H9 (cell line): ENCODE measurements at regions not wholly inside any gene's neighbourhood (a gene's known extent, or its start where the extent isn't known, plus 50 kb on each side); places are given as distances from the start of the nearest gene placed in this dataset.

Source experiments
- DNase-seq: peaks from one replicate; pipeline ENCODE4 v3.0.0-alpha.2; 2017
- H2AFZ ChIP-seq: one replicate; pipeline ENCODE4 v1.6.1; 2013; ENCODE audit warnings: mild to moderate bottlenecking, low read length, control low read depth, moderate library complexity
- H2AK5ac ChIP-seq: 2 replicates; pipeline ENCODE4 v1.6.1; 2013; ENCODE audit warnings: low read length, control low read depth, mixed read lengths; ENCODE audit not compliant: insufficient read length
- H2BK120ac ChIP-seq: one replicate; pipeline ENCODE4 v1.6.1; 2013; ENCODE audit warnings: low read depth, mild to moderate bottlenecking, low read length, control low read depth, inconsistent platforms; ENCODE audit not compliant: poor library complexity, severe bottlenecking
- H2BK12ac ChIP-seq: 2 replicates; pipeline ENCODE4 v1.6.1; 2013; ENCODE audit warnings: low read length, control low read depth, mixed read lengths, low read depth; ENCODE audit not compliant: insufficient read length
- H2BK15ac ChIP-seq: 2 replicates; pipeline ENCODE4 v1.6.1; 2013; ENCODE audit warnings: low read depth, low read length, control low read depth
- H2BK20ac ChIP-seq: one replicate; pipeline ENCODE4 v1.6.1; 2013; ENCODE audit warnings: low read depth, mild to moderate bottlenecking, low read length, control low read depth, inconsistent platforms; ENCODE audit not compliant: poor library complexity, severe bottlenecking
- H2BK5ac ChIP-seq: 2 replicates; pipeline ENCODE4 v1.6.1; 2013; ENCODE audit warnings: low read length, control low read depth, mixed read lengths; ENCODE audit not compliant: insufficient read length
- H3K14ac ChIP-seq: 2 replicates; pipeline ENCODE4 v1.6.1; 2013; ENCODE audit warnings: low read length, control low read depth; ENCODE audit not compliant: insufficient read depth
- H3K18ac ChIP-seq: 2 replicates; pipeline ENCODE4 v1.6.1; 2013; ENCODE audit warnings: low read depth, mild to moderate bottlenecking, mixed read lengths, low read length, control low read depth; ENCODE audit not compliant: insufficient read length
- H3K23ac ChIP-seq: 2 replicates; pipeline ENCODE4 v1.6.1; 2013; ENCODE audit warnings: low read length, control low read depth, mixed read lengths, low read depth; ENCODE audit not compliant: insufficient read length
- H3K23me2 ChIP-seq: 2 replicates; pipeline ENCODE4 v1.6.1; 2013; ENCODE audit warnings: low read depth, mild to moderate bottlenecking, mixed read lengths, low read length, control low read depth; ENCODE audit not compliant: insufficient read length, poor library complexity, severe bottlenecking
- H3K27ac ChIP-seq: 2 replicates; pipeline ENCODE4 v1.5.1; 2013; ENCODE audit warnings: low read length, control low read depth, mixed read lengths, low read depth; ENCODE audit not compliant: insufficient read length
- H3K27me3 ChIP-seq: 2 replicates; pipeline ENCODE4 v1.6.1; 2013; ENCODE audit warnings: low read length, control low read depth, inconsistent platforms; ENCODE audit not compliant: insufficient read depth
- H3K4ac ChIP-seq: 2 replicates; pipeline ENCODE4 v1.6.1; 2013; ENCODE audit warnings: low read depth, mild to moderate bottlenecking, control low read depth, inconsistent platforms, low read length, moderate library complexity
- H3K4me1 ChIP-seq: 2 replicates; pipeline ENCODE4 v1.6.1; 2013; ENCODE audit warnings: low read length, control low read depth, inconsistent platforms; ENCODE audit not compliant: insufficient read depth
- H3K4me2 ChIP-seq: 2 replicates; pipeline ENCODE4 v1.6.1; 2013; ENCODE audit warnings: low read length, control low read depth, mixed read lengths; ENCODE audit not compliant: insufficient read length, insufficient read depth
- H3K56ac ChIP-seq: 2 replicates; pipeline ENCODE4 v1.6.1; 2013; ENCODE audit warnings: low read depth, mild to moderate bottlenecking, mixed read lengths, low read length, control low read depth; ENCODE audit not compliant: insufficient read length
- H3K79me1 ChIP-seq: 2 replicates; pipeline ENCODE4 v1.6.1; 2013; ENCODE audit warnings: low read depth, mild to moderate bottlenecking, moderate library complexity, low read length, control low read depth, inconsistent platforms; ENCODE audit not compliant: insufficient read depth, poor library complexity, severe bottlenecking
- H3K79me2 ChIP-seq: 2 replicates; pipeline ENCODE4 v1.6.1; 2013; ENCODE audit warnings: low read length, control low read depth, inconsistent platforms; ENCODE audit not compliant: insufficient read depth
- H3K9ac ChIP-seq: 2 replicates; pipeline ENCODE4 v1.6.1; 2013; ENCODE audit warnings: low read length, control low read depth, mixed read lengths; ENCODE audit not compliant: insufficient read length; ENCODE audit errors: extremely low read depth
- H3K9me3 ChIP-seq: one replicate; pipeline ENCODE4 v1.6.1; 2013; ENCODE audit warnings: low read depth, low read length, inconsistent platforms; ENCODE audit not compliant: control insufficient read depth
- H3T11ph ChIP-seq: one replicate; pipeline ENCODE4 v1.6.1; 2013; ENCODE audit warnings: mild to moderate bottlenecking, low read length, control low read depth, inconsistent platforms
- H4K20me1 ChIP-seq: one replicate; pipeline ENCODE4 v1.6.1; 2013; ENCODE audit not compliant: control insufficient read depth, insufficient read length, insufficient read depth
- H4K5ac ChIP-seq: 2 replicates; pipeline ENCODE4 v1.6.1; 2013; ENCODE audit warnings: low read depth, mild to moderate bottlenecking, mixed read lengths, low read length, control low read depth; ENCODE audit not compliant: insufficient read length
- H4K8ac ChIP-seq: replicated peaks from 2 replicates; pipeline ENCODE4 v1.6.1; 2013; ENCODE audit warnings: low read length, control low read depth, mixed read lengths, low read depth; ENCODE audit not compliant: insufficient read length
- H4K91ac ChIP-seq: 2 replicates; pipeline ENCODE4 v1.6.1; 2013; ENCODE audit warnings: low read depth, mild to moderate bottlenecking, moderate library complexity, mixed read lengths, low read length, control low read depth; ENCODE audit not compliant: insufficient read length
- H3K27ac Mint-ChIP-seq, 3 experiments: 2 replicates in 2 of 3; 3 replicates in 1 of 3; pipeline ENCODE4 v1.8.0; 2020 to 2021; ENCODE audit warnings: mixed read lengths in 3 of 3, mild to moderate bottlenecking in 1 of 3, moderate library complexity in 1 of 3
- H3K27me3 Mint-ChIP-seq: 2 replicates; pipeline ENCODE4 v1.8.0; 2021; ENCODE audit warnings: low read depth, mild to moderate bottlenecking, moderate library complexity, mixed read lengths
- H3K36me3 Mint-ChIP-seq, 3 experiments: 2 replicates in 2 of 3; 3 replicates in 1 of 3; pipeline ENCODE4 v1.8.0; 2020 to 2021; ENCODE audit warnings: low read depth in 3 of 3, mixed read lengths in 3 of 3; ENCODE audit not compliant: insufficient read depth in 1 of 3
- H3K4me1 Mint-ChIP-seq, 2 experiments: 2 replicates each; pipeline ENCODE4 v1.8.0; 2020; ENCODE audit warnings: mixed read lengths in 2 of 2
- H3K4me3 Mint-ChIP-seq, 2 experiments: 2 replicates in 1 of 2; 3 replicates in 1 of 2; pipeline ENCODE4 v1.8.0; 2020 to 2021; ENCODE audit warnings: mild to moderate bottlenecking in 2 of 2, mixed read lengths in 2 of 2, moderate library complexity in 1 of 2
- H3K9me3 Mint-ChIP-seq, 2 experiments: 2 replicates in 1 of 2; 3 replicates in 1 of 2; pipeline ENCODE4 v1.8.0; 2020; ENCODE audit warnings: mild to moderate bottlenecking in 2 of 2, mixed read lengths in 2 of 2, moderate library complexity in 1 of 2
- CTCF ChIP-seq: fragments of 200-600 bp; sonication (generic); conservative IDR thresholded peaks from 3 replicates; pipeline ENCODE4 v1.8.0; 2021; ENCODE audit warnings: antibody characterized with exemption, mild to moderate bottlenecking
- WGBS: extraction: QIAGEN DNeasy Blood & Tissue Kit; methylation state at CpG from one replicate; pipeline ENCODE4 v1.1.7; 2013; ENCODE audit warnings: missing lambda C conversion rate, low lambda C conversion rate, mixed read lengths; ENCODE audit not compliant: insufficient read length; ENCODE audit errors: extremely low coverage; 5-methylcytosine and 5-hydroxymethylcytosine counted together

- Histone ChIP-seq H2AFZ (no peak overlapping the region), H3K4me1 (no peaks in the 10 kb centered on the region), H3K79me1 (no peaks in the 10 kb centered on the region), H2BK120ac (no peak overlapping the region), H3K9ac (no peak overlapping the region), H2AK5ac (no peak overlapping the region), H3K79me2 (no peaks in the 10 kb centered on the region), H3K14ac (no peak overlapping the region), H4K8ac (no peak overlapping the region), H2BK12ac (no peak overlapping the region), H3K23me2 (no peaks in the 10 kb centered on the region), H2BK15ac (no peak overlapping the region), H3K9me3 (no peaks in the 10 kb centered on the region), H3K4me2 (no peak overlapping the region), H3K27me3 (no peaks in the 10 kb centered on the region; the same call in 1 of the 2 replicates), H2BK20ac (no peak overlapping the region), H4K91ac (no peak overlapping the region), H4K20me1 (no peaks in the 10 kb centered on the region), H3K4ac (no peak overlapping the region), H3K27ac (no peak overlapping the region), H3K23ac (no peak overlapping the region), H3K56ac (no peak overlapping the region), H3K18ac (no peak overlapping the region), H3T11ph (no peak overlapping the region), H4K5ac (no peak overlapping the region), H2BK5ac (no peak overlapping the region)
- Mint-ChIP-seq H3K9me3 (peaks cover 1 to 7% of the 10 kb centered on the region in 2 experiments), H3K4me3 (no peak overlapping the region), H3K27me3 (peaks cover 28% of the 10 kb centered on the region), H3K36me3 (peaks cover under 1 to 5% (median 1%) of the 10 kb centered on the region in 3 experiments; a peak in 4 of 7 replicates), H3K27ac (no peak overlapping the region), H3K4me1 (no peaks in the 10 kb centered on the region)
- WGBS, result no CpG with 5 or more reads among the region's 10 CpGs
- no peak for DNase-seq
- TF ChIP-seq CTCF, result no peak
Observed at GRCh38 chr20:60822699-60823607, 429.1 kb upstream of the CDH4 start.
